Esophagus squamous epithelium (tissue), 5 donors: ENCODE measurements at regions not wholly inside any gene's neighbourhood (a gene's known extent, or its start where the extent isn't known, plus 50 kb on each side); places are given as distances from the start of the nearest gene placed in this dataset.
A peak's percentile ranks its signal among the peaks of the same experiment; 100 is the strongest.

Experiments used
- DNase-seq: peaks from one replicate; lab custom pipeline; 2025; lab: John Stamatoyannopoulos, UW
- H3K27ac ChIP-seq, 4 donors: fragments of 200-600 bp; sonication (generic); one replicate each; pipeline ENCODE4 v1.5.1; 2016 to 2019; ENCODE audit warnings: mild to moderate bottlenecking in 1 of 4
- H3K27me3 ChIP-seq, 4 donors: fragments of 200-600 bp; sonication (generic); 1 replicate in 3 of 4; 2 replicates in 1 of 4; pipeline versions ENCODE4 v1.5.1 to v1.6.0; 2017 to 2021; ENCODE audit warnings: antibody characterized with exemption in 1 of 4
- H3K36me3 ChIP-seq, 3 donors: fragments of 200-600 bp; sonication (generic); one replicate each; pipeline ENCODE4 v1.5.1; 2016 to 2019
- H3K4me1 ChIP-seq, 3 donors: fragments of 200-600 bp; sonication (generic); one replicate each; pipeline ENCODE4 v1.5.1; 2017 to 2019
- H3K4me3 ChIP-seq, 4 donors: fragments of 200-600 bp; sonication (generic); 1 replicate in 3 of 4; 2 replicates in 1 of 4; pipeline ENCODE4 v1.5.1; 2016 to 2019; ENCODE audit warnings: mild to moderate bottlenecking in 2 of 4, moderate library complexity in 1 of 4
- H3K9me3 ChIP-seq, 3 donors: fragments of 200-600 bp; sonication (generic); one replicate each; pipeline ENCODE4 v1.5.1; 2016 to 2019
- CTCF ChIP-seq, 6 experiments: fragments of 450-650 bp in 4 of 6; fragments of 200-600 bp in 2 of 6; sonication (generic) in 2 of 6; IDR thresholded peaks; one replicate each; pipeline ENCODE4 v1.5.1; 2016 to 2019; ENCODE audit warnings: antibody characterized with exemption in 6 of 6, mild to moderate bottlenecking in 4 of 6, moderate library complexity in 4 of 6
- POLR2A ChIP-seq, 4 donors: fragments of 450-650 bp; IDR thresholded peaks; one replicate each; pipeline ENCODE4 v1.6.1; 2017; ENCODE audit warnings: antibody characterized with exemption in 4 of 4, mild to moderate bottlenecking in 4 of 4, moderate library complexity in 3 of 4
- WGBS, 2 donors: methylation state at CpG; one replicate each; pipeline ENCODE4 v1.1.5; 2018; 5-methylcytosine and 5-hydroxymethylcytosine counted together
- intact Hi-C: fragments of 100-400 bp; cut with DNase I; formaldehyde crosslinking; loops from one replicate; pipeline ENCODE4 v1.15.0; 2022
- donor health status: DM: yes; HTN: yes; CAD: no.

GRCh38 chr13:50238922-50239321, 223.7 kb downstream of the KCNRG start:
- Histone ChIP-seq H3K27me3 (no peaks in the 10 kb centered on the region), H3K27ac (no peak overlapping the region), H3K9me3 (no peaks in the 10 kb centered on the region), H3K4me3 (no peak overlapping the region), H3K4me1 (no peaks in the 10 kb centered on the region), H3K36me3 (no peaks in the 10 kb centered on the region)
- TF ChIP-seq POLR2A (IDR thresholded peaks at IDR 0.05) = no peak
- TF ChIP-seq CTCF (IDR thresholded peaks at IDR 0.05) = no peak
- 88 to 100% methylated on average over 1 of the region's 1 CpG for WGBS, 2 donors
- no peak for DNase-seq
- intact Hi-C loops = no loop called here

GRCh38 chr13:50241479-50241878, 226.2 kb downstream of the KCNRG start:
- peaks cover 0 to 21% (median 13%) of the 10 kb centered on the region in 3 donors for H3K4me1 ChIP-seq
- TF ChIP-seq POLR2A (IDR thresholded peaks at IDR 0.05) = no peak
- no peak for TF ChIP-seq CTCF (IDR thresholded peaks at IDR 0.05)
- no peak for DNase-seq
- H3K27me3 ChIP-seq = no peaks in the 10 kb centered on the region
- H3K4me3 ChIP-seq = no peak overlapping the region
- H3K36me3 ChIP-seq = no peaks in the 10 kb centered on the region
- H3K9me3 ChIP-seq = no peaks in the 10 kb centered on the region
- no peak overlapping the region for H3K27ac ChIP-seq
- intact Hi-C loops = no loop called here
- 84 to 88% methylated on average over 4 of the region's 4 CpGs for WGBS, 2 donors

- no peaks in the 10 kb centered on the region for H3K36me3 ChIP-seq
- WGBS, 2 donors = 72 to 81% methylated on average over 2 of the region's 2 CpGs
- H3K4me1 ChIP-seq = peaks cover 0 to 21% (median 13%) of the 10 kb centered on the region in 3 donors
- no peaks in the 10 kb centered on the region for H3K27me3 ChIP-seq
- TF ChIP-seq POLR2A (IDR thresholded peaks at IDR 0.05) = no peak
- TF ChIP-seq CTCF (IDR thresholded peaks at IDR 0.05) = no peak
- H3K27ac ChIP-seq = no peak overlapping the region
- DNase-seq = no peak
- H3K4me3 ChIP-seq = no peak overlapping the region
- H3K9me3 ChIP-seq = no peaks in the 10 kb centered on the region
- intact Hi-C loops = no loop called here
These were observed 228.7 kb downstream of the KCNRG start for GRCh38 chr13:50243931-50244330.

- no peak overlapping the region for H3K4me3 ChIP-seq
- no peaks in the 10 kb centered on the region for H3K27me3 ChIP-seq
- TF ChIP-seq CTCF (IDR thresholded peaks at IDR 0.05) = no peak
- TF ChIP-seq POLR2A (IDR thresholded peaks at IDR 0.05) = no peak
- H3K27ac ChIP-seq = peak overlapping the region in 2 of 4 donors; percentile 47 to 51
- no peaks in the 10 kb centered on the region for H3K9me3 ChIP-seq
- H3K4me1 ChIP-seq = peaks cover 0 to 21% (median 13%) of the 10 kb centered on the region in 3 donors
- 62 to 70% methylated on average over 6 of the region's 6 CpGs for WGBS, 2 donors
- intact Hi-C loops = no loop called here
- no peak for DNase-seq
- no peaks in the 10 kb centered on the region for H3K36me3 ChIP-seq
These were observed 229.1 kb downstream of the KCNRG start for GRCh38 chr13:50244355-50244712.

GRCh38 chr13:50244713-50245574, 229.7 kb downstream of the KCNRG start:
- 39 to 40% methylated on average over 7 of the region's 7 CpGs for WGBS, 2 donors
- TF ChIP-seq POLR2A (IDR thresholded peaks at IDR 0.05) = no peak
- no peak for TF ChIP-seq CTCF (IDR thresholded peaks at IDR 0.05)
- Histone ChIP-seq H3K36me3 (no peaks in the 10 kb centered on the region), H3K9me3 (no peaks in the 10 kb centered on the region), H3K4me3 (no peak overlapping the region), H3K4me1 (peaks cover 0 to 21% (median 13%) of the 10 kb centered on the region in 3 donors), H3K27me3 (no peaks in the 10 kb centered on the region), H3K27ac (peak overlapping the region in 3 of 4 donors; percentile 28 to 51 (median 47))
- intact Hi-C loops = no loop called here
- DNase-seq = no peak
